ENCODE measurements at regions not wholly inside any gene's neighbourhood (a gene's known extent, or its start where the extent isn't known, plus 50 kb on each side); places are given as distances from the start of the nearest gene placed in this dataset.
A peak's percentile ranks its signal among the peaks of the same experiment; 100 is the strongest.

DNA sequence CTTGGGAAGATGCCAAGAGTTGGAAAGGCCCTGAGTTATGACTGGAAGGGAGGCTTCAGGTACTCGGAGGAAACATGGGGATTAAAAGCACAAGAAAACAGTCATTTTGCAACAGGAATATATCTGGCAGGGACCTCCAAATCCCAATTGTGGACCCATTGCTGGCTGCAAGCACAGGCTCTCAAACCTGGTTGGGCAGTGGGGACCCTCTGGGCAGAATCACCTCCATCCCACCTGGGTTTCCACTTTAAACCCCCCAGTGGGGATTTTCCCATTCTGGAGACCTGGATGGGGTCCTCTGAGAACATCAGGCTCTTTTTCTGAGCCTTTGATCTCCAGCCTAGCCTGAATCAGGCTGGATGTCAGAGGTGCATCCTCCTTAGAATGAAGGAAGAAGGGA is 177.8 kb downstream of the ASMT start:
- FAIRE-seq (no peak), ATAC-seq (no peak), DNase-seq (ENCODE audit: low read depth in 1 of 2, low spot score in 1 of 2) (no peak)
- WGBS (ENCODE audit: missing lambda C conversion rate) = 11% methylated on average over 1 of the region's 1 CpG
- Histone ChIP-seq H3K4me2 (no peak overlapping the region), H3K27ac (no peak overlapping the region), H3K4me1 (no peaks in the 10 kb centered on the region), H3K9me3 (peaks cover 4% of the 10 kb centered on the region; the same call in 1 of the 3 replicates), H3K4me3 (no peak overlapping the region)
- ChIA-PET POLR2A (no interaction called here), CTCF (no interaction called here)
- TF ChIP-seq SMC3 (IDR thresholded peaks at IDR 0.05) (no peak), CBX8 (IDR thresholded peaks at IDR 0.05) (no peak), ESRRA (IDR thresholded peaks at IDR 0.05; ENCODE audit: borderline replicate concordance, low read length) (no peak), MAZ (IDR thresholded peaks at IDR 0.05; ENCODE audit: borderline replicate concordance, low read depth, low read length) (no peak), ZSCAN20 (CRISPR knock-in tag; IDR thresholded peaks at IDR 0.05) (no peak), TFCP2L1 (CRISPR knock-in tag; IDR thresholded peaks at IDR 0.05) (no peak), HDAC2 (IDR thresholded peaks at IDR 0.05) (no peak), MAFK (IDR thresholded peaks at IDR 0.05; ENCODE audit: partially characterized antibody) (no peak), KDM5A (IDR thresholded peaks at IDR 0.05) (no peak), ZFP36 (IDR thresholded peaks at IDR 0.05; ENCODE audit: borderline replicate concordance, partially characterized antibody) (no peak), FOXS1 (CRISPR knock-in tag; IDR thresholded peaks at IDR 0.05) (no peak), HOXB5 (CRISPR knock-in tag; IDR thresholded peaks at IDR 0.05) (no peak), NPAS2 (CRISPR knock-in tag; IDR thresholded peaks at IDR 0.05; ENCODE audit: borderline replicate concordance) (no peak), CEBPB (IDR thresholded peaks at IDR 0.05) (no peak), EP300 (IDR thresholded peaks at IDR 0.05) (no peak)
- TF ChIP-seq, protein P1, sequence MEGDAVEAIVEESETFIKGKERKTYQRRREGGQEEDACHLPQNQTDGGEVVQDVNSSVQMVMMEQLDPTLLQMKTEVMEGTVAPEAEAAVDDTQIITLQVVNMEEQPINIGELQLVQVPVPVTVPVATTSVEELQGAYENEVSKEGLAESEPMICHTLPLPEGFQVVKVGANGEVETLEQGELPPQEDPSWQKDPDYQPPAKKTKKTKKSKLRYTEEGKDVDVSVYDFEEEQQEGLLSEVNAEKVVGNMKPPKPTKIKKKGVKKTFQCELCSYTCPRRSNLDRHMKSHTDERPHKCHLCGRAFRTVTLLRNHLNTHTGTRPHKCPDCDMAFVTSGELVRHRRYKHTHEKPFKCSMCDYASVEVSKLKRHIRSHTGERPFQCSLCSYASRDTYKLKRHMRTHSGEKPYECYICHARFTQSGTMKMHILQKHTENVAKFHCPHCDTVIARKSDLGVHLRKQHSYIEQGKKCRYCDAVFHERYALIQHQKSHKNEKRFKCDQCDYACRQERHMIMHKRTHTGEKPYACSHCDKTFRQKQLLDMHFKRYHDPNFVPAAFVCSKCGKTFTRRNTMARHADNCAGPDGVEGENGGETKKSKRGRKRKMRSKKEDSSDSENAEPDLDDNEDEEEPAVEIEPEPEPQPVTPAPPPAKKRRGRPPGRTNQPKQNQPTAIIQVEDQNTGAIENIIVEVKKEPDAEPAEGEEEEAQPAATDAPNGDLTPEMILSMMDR (IDR thresholded peaks at IDR 0.05) = no peak
- TF ChIP-seq, protein P2, sequence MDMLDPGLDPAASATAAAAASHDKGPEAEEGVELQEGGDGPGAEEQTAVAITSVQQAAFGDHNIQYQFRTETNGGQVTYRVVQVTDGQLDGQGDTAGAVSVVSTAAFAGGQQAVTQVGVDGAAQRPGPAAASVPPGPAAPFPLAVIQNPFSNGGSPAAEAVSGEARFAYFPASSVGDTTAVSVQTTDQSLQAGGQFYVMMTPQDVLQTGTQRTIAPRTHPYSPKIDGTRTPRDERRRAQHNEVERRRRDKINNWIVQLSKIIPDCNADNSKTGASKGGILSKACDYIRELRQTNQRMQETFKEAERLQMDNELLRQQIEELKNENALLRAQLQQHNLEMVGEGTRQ (IDR thresholded peaks at IDR 0.05) = no peak
- TF ChIP-seq, protein P3, sequence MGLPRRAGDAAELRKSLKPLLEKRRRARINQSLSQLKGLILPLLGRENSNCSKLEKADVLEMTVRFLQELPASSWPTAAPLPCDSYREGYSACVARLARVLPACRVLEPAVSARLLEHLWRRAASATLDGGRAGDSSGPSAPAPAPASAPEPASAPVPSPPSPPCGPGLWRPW (IDR thresholded peaks at IDR 0.05) = no peak

DNA sequence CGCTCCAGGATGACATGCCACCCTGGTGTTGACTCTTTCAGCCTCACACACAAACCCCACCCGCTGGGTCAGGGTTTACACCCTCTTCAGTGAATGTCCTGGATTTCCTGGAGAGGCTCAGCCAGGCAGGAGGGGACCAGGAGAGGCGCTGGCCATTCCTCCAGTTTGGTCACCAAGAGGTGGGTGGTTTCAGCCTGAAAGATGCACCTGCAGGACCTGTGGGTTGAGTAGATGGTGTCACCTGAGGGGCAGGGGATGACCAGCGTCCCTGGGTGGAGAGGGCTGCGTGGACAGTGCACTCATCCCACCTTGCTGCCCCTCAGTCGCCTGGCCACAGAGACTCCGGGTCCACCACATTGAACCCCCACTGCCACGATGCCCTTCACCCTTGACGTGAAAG is 179.7 kb downstream of the ASMT start:
- TF ChIP-seq, protein P4, sequence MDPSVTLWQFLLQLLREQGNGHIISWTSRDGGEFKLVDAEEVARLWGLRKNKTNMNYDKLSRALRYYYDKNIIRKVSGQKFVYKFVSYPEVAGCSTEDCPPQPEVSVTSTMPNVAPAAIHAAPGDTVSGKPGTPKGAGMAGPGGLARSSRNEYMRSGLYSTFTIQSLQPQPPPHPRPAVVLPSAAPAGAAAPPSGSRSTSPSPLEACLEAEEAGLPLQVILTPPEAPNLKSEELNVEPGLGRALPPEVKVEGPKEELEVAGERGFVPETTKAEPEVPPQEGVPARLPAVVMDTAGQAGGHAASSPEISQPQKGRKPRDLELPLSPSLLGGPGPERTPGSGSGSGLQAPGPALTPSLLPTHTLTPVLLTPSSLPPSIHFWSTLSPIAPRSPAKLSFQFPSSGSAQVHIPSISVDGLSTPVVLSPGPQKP (IDR thresholded peaks at IDR 0.05; ENCODE audit: low read depth, low read length) = no peak
- TF ChIP-seq ZC3H11A (IDR thresholded peaks at IDR 0.05) (no peak), KDM1A (IDR thresholded peaks at IDR 0.05; ENCODE audit: low read depth) (no peak)
- TF ChIP-seq, protein P5, sequence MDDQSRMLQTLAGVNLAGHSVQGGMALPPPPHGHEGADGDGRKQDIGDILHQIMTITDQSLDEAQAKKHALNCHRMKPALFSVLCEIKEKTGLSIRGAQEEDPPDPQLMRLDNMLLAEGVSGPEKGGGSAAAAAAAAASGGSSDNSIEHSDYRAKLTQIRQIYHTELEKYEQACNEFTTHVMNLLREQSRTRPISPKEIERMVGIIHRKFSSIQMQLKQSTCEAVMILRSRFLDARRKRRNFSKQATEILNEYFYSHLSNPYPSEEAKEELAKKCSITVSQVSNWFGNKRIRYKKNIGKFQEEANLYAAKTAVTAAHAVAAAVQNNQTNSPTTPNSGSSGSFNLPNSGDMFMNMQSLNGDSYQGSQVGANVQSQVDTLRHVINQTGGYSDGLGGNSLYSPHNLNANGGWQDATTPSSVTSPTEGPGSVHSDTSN (IDR thresholded peaks at IDR 0.05) = no peak
- TF ChIP-seq, protein P3 (IDR thresholded peaks at IDR 0.05) = no peak

More for the DNA sequence above, 179.7 kb downstream of the ASMT start:
- Histone ChIP-seq H3K4me3 (no peak overlapping the region), H3K4me1 (peaks cover 9% of the 10 kb centered on the region), H3K4me2 (no peak overlapping the region), H3K27ac (no peak overlapping the region), H3K9me3 (no peaks in the 10 kb centered on the region)
- FAIRE-seq (no peak), ATAC-seq (peak in 1 of 2 experiments; percentile 36; a peak in 1 of 6 replicates), DNase-seq (ENCODE audit: low read depth in 1 of 2, low spot score in 1 of 2) (no peak)
- ChIA-PET POLR2A (no interaction called here), CTCF (no interaction called here)
- 37% methylated on average over 9 of the region's 9 CpGs for WGBS (ENCODE audit: missing lambda C conversion rate)
